OCI-M2 (cell line): ENCODE measurements at regions not wholly inside any gene's neighbourhood (a gene's known extent, or its start where the extent isn't known, plus 50 kb on each side); places are given as distances from the start of the nearest gene placed in this dataset.
"Not testable (repeated sequence)": the region's sequence is repeated elsewhere in the genome, so short reads cannot be mapped to it uniquely, and the experiment has no call there.

Source experiments
- DNase-seq: peaks from one replicate; lab custom pipeline; 2025; ENCODE audit not compliant: unreplicated experiment; lab: John Stamatoyannopoulos, UW

DNA sequence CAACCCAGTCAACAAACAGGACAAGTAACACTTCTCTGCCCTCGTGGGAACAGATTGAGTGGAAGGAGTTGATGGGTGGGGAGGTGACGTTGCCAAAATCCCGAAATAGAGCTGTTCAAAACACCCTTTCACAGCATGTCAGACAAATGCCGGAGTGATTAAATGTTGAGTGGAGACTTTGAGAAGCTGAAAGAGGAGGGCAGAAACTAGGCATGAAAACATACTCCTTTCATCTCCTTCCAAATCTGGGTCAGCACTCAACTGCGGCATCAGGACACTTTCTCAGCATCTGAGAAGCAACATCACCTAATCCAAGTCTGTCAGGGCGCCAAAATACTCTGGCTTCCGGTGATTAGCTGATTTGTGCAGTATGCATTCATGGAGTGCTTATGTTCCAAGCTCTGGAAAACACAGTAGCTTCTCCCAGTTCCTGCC, 51.5 kb upstream of the MRI1 start:
- no peak for DNase-seq

DNA sequence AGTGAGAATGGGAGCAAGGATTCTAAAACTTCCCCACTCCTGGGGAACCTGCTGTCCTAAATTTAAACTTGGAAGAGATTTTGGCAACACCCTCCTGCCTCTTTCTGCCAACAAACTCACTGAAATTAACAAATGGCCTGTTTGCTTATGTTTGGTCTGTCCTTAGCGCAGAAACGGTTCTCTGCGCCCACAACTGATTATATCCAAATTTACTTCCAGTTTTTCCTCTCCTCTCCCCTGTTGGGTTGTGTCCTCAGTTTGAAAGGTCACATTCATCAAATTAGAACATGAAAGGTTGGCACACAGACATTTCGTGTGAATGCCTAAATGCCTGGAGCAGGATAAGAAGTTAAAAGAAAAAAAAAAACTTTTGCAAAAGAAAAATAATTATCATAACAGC, 56.4 kb upstream of the MRI1 start:
- no peak for DNase-seq

DNA sequence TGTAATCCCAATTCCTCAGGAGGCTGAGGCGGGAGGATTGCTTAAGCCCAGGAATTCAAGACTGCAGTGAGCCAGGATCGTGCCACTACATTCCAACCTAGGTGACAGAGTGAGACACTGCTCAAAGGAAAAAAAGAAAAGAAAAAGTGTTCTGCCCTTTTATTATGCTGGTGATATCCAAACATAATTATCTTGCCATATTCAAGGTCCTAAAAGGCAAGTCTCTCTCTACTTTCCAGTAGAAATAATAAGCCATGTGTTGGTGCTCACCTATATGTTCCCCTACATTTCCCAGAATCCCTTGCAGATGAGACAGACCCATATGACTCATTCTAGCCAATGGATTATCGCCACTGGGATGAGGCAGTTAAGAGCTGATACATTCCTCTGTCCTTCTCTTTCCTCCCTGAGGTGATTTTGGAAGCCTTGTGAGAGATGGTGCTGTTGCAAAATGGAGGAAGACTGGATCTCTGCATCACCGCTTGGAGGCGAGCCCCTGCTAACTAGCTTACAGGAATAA, 58.3 kb upstream of the MRI1 start:
- no peak for DNase-seq

DNA sequence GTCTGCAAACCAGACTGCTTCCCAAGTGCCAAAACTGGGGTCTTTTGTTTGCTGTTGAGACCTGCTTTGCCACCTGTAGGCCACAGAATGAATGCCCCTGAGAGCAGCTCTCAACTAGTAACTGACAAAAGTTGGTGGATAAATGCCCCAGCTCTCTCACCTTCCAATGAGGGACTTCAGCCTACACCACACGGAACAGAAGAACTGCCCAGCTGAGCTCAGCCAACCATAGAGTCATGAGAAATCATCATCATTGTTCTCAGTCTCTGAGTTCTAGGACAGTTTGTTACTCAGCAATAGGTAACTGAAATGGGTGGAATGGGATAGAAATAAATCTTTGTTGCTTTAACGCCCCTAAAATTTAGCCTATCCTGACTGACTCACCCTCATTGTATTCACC, 59.1 kb upstream of the MRI1 start:
- no peak for DNase-seq

DNA sequence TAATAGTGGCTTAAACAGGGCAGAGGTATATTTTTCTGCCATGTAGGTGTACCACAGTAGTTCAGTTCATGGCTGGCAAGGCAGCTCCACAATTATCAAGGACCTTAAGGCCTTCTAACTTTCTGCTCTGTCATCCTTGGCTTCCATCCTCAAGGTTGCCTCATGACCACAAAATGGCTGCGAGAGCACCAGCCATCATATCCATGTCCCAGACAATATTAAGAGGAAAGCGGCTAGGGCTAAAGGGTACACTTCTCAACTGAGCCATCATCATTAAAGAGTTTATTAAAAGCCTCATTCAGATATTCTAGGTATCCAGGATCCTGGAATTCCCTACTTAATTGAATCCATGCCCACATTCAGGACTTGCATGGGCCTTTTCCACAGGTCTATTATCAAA, 62.7 kb upstream of the MRI1 start:
- DNase-seq = no peak

DNA sequence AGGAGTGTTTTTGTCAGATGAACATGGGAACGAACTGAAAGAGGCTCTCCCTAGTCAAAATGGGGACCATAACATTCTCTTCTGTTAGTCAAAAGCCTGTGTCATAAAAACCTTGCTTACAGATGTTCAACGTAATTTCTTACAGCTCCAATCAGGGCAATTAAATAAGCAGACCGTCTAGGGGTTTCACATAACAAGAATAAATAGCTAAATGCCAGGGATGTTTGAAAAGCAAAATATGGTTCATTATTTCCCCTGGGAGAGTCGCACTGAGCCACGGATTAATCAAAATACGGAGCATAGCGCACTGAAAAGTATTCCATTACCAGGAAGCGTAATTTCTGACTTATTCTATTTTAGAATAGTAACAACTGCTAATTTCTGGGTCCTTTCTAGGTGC, 63.7 kb upstream of the MRI1 start:
- DNase-seq = no peak

DNA sequence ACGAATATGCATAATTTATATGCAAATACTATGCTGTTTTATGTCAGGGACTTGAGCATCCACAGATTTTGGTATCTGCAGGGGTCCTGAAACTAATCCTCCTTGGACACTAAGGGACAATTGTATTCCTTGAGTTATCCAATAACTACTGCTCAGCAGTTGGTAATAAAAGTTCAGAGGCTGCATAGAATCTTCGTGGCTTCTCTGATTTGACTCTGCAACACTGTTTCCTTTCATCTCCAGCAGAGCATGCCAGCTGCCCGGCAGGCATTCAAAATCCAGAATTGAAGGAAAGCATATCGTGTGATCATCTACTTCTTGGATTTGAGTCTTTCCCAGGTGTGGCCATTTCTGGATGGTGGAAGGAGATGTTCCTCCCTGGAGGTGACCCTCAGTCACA, 64.5 kb upstream of the MRI1 start:
- DNase-seq = no peak

DNA sequence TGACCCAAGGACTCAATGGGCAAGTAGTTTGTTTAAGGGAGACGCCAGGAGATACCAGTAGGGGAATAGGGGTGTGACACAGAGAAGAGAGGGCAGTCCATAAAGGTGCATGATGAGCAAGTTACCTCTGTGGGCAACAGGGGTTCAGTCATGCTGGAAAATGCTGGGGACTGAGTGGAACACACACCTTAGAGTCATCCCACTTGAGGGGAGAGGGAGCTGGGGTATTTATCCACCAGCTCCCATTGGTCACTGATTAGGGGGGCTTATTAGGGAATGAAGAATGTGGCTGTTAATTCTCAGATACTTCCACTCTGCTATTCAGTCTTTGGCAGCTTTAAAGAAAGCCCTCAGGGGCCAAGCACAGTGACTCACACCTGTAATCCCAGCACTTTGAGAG, 67.5 kb upstream of the MRI1 start:
- DNase-seq = no peak

DNA sequence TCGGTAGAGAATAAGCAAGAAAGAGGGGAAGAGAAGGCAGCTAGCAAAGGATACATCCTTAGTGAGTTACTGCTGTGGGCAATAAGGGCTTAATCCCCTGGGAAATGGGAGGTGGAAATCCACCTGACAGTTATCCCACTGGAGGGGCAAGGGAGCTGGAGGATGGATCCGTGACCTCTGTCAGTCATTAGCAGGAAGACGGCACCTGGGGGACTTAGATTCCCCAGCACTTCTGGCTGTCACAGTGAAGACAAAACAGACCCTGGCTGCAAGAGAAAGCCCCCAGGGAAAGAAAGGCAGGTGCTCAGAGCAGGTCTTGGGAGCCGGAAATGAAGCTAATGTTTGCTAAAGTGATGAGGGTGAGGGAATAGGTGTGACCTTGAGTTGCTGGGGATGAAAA, 70.4 kb upstream of the MRI1 start:
- DNase-seq = no peak

DNA sequence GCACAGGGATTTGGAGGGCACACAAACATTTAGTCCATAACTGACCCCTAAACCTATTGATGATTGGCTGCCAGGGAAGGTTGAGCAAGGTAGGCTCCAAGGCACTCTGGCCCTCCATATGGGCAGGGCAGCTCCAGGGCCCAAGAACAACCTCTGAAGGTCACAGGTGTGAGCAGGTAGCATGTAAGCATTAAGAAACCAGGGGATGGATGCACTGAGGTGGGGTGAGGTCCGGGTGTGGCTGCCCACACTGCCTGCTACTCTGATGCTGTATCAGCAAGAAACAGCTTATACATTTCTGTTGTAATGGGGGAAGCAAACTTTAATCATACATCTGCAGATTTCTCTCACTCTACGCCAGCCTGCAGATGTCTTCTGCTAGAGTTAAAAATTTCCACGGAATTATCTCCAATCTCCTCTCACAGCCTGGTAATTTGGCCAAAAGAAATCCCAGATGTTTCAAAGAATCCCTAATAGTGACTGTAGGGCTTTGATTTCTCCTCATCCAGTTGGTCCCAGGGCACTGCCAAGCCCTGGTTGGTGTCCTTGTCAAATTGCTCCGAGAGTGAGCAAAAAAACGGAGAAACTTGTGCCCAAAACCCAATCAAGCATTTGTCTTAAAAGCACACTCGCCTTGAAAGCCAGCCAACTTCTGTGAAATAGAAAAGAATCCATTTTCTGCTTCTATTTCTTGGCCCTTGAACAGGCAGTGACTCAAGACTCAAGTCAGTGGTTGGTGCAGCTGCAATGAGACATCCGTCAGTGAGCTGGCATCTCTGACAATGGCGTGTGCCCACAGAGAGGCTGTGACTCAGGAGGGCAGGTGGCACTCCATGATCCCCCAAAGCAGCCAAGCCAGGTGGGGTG, 72.5 kb upstream of the MRI1 start:
- DNase-seq = no peak

DNA sequence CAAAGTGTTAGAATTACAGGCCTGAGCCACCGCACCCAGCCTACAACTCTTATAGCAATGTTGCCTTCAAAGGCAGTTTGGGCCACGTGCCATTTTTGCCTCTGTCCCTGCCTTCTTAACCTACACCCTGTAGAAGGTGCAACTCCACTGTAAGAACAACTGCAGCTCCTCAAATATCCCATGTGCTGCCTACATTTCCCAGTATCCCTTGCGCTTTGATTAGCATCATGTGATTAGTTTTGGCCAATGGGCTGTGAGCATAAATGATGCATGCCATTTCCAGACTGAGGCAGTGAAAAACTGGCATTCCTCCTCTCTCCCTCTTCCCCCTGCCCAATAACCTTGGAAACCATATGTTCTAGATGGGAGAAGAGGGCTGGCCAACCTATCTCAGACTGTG, 75.2 kb upstream of the MRI1 start:
- DNase-seq = no peak

DNA sequence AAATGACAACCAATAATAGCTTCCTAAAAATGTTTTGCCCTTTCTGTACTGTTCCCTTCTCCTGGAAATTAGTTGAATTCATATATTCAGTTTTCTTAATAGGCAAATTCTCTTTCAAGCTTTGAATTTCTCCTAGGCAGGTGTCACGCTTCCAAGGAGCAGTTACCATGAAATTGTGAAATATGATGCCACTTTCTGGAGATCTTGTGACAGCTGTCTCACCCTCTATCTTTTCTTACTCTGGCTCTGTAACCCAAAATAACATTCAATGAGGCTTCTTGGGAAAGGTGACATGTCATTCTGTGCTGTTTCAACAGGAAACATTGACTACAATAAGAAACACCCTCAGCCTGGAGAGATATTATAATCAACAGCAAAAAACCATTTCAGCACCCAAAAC, 80.3 kb upstream of the MRI1 start:
- DNase-seq = no peak

DNA sequence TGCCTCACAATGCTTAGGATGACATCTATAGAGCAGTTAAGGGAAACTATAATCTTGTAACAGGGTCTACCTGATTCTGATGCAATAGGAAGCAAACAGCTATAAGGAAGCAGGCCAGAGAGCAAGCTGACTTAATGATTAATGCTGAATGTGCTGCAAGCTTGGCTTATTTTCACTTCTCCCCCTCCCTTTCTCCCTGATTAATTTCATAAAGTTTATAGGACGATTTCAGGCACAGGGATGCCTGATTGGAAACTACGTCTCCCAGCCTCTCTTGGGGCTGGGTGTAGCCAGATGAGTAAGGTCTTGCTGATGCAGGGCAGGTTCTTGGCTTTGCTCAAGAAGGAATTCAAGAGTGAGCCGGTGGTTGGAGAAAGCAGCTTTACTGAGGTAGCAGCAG, 82.8 kb upstream of the MRI1 start:
- no peak for DNase-seq

DNA sequence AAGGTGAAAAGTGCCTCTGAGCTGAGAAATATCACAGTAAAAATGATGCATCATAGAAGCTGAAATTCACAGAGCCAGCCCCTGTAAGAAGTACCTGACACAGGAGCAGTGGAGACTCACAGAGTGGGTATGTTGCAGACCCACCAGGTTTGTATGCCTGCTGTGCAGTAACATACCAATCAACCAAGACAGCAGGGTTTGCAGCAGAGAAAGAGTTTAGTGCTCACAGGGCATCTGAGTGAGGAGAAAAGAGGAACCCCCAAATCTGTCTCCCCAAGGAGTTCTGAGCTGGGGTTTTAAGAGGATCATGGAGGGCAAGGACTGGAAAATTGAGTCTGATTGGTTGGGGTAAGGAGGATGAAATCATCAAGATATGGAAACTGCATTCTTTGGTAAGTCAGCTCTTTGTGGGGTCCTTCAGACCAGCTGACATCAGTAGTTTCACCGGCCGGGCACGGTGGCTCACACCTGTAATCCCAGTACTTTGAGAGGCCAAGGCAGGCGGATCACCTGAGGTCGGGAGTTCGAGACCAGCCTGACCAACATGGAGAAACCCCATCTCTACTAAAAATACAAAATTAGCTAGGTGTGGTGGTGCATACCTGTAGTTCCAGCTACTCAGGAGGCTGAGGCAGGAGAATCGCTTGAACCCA, 83.5 kb upstream of the MRI1 start:
- not testable (repeated sequence) for DNase-seq

DNA sequence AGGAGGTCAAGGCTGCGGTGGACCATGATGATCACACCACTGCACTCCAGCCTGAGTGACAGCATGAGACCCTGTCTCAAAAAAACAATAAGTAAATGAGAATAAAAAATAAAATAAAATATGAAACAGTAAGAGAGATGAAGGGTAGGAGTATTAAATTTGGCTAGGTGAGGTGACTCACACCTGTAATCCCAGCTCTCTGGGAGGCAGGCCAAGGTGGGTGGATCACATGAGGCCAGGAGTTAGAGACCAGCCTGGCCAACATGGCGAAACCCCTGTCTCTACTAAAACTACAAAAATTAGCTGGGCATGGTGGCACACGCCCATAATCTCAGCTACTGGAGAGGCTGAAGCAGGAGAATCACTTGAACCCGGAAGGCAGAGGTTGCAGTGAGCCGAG, 87.4 kb upstream of the MRI1 start:
- not testable (repeated sequence) for DNase-seq

DNA sequence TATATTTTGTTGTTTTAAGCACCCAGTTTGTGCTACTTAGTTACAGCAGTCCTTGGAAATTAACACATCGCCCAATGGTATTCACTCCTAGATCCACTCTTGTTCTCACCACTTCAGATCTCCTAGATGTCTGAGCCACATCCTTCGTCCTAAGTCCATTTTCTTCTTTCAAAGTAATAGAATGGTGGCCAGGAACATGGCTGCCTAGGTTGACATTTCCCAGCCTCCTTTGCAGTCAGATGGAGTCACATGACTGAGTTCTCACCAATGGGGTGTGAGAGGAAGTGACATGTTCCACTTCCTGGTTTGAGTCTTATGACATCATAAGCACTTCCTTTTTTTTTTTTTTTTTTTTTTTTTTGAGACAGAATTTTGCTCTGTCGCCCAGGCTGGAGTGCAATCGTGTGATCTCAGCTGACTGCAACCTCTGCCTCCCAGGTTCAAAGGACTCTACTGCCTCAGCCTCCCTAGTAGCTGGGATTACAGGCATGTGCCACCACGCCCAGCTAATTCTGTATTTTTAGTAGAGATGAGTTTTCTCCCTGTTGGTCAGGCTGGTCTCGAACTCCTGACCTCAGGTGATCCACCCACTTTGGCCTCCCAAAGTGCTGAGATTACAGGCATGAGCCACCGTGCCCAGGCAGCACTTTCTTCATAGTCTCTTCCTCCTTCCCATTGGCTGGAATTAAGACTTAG, 91.7 kb upstream of the MRI1 start:
- not testable (repeated sequence) for DNase-seq

DNA sequence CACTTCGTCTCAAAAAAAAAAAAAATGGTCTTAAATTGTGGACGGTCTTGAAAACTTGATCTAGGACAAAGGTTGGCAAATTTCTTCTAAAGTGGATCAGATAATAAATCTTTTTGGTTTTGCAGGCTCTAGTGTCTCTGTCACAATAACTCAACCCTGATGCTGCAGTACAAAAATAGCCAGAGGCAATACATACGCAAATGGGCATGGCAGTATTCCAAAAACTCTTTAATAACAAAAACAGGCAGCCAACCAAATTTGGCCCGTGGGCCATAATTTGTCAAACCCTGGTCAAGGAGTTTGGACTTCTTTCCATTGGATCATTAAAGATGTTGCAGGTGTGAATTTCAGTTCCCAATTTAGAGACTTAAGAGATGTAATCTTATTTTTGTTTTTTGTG, 93.5 kb upstream of the MRI1 start:
- no peak for DNase-seq

DNA sequence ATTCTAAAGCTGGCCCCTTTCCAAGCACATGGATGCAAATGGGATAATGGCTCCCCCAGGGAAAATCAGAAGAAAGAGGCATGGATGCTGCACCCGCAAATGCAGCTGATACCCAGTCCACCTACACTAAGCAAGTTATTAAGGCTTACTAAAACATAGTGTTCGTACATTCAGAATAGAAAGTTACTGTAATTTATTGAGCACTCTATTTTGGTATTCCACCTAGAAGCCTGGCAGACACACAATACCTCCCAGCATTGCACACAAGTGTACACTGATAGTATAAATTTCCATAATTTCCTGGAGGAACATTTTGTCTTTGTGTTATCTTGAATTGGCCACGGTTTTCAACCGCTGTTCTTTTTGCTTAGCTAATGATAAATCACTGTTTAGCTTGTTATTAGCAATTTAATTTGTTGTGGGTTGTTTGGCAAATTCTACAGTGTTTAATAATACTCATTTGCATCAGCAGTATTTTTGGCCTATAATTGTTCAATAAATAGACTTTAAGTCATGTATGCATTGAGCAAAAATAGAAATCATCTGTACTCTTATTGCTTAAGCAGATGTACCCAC, 94.5 kb upstream of the MRI1 start:
- DNase-seq = no peak

DNA sequence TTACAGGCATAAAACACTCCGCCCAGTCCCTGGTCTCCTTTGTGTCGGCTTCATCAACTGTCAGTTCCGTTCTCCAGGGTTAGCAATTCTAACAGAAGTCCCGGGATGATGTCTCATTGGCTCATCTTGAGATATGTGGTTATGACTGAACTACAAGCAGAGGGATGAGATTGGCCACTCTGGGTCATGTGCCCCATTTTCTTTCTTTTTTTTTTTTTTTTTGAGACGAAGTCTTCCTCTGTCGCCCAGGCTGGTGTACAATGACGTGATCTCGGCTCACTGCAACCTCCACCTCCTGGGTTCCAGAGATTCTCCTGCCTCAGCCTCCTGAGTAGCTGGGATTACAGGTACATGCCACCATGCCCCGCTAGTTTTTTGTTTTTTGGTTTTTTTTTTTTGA, 95.4 kb upstream of the MRI1 start:
- no peak for DNase-seq

DNA sequence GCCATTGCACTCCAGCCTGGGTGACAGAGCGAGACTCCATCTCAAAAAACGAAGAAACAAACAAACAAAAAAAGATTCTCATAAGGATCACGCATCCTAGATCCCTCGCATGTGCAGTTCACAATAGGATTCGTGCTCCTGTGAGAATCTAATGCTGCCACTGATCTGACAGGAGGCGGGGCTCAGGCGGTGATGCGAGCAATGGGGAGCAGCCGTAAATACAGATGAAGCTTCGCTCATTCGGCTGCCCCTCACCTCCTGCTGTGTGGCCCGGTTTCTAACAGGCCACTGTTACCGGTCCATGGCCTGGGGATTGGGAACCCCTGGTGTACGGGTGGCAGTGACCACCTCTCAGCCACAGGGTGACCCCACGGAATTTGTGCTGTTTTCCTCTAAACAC, 98.2 kb upstream of the MRI1 start:
- DNase-seq = no peak

DNA sequence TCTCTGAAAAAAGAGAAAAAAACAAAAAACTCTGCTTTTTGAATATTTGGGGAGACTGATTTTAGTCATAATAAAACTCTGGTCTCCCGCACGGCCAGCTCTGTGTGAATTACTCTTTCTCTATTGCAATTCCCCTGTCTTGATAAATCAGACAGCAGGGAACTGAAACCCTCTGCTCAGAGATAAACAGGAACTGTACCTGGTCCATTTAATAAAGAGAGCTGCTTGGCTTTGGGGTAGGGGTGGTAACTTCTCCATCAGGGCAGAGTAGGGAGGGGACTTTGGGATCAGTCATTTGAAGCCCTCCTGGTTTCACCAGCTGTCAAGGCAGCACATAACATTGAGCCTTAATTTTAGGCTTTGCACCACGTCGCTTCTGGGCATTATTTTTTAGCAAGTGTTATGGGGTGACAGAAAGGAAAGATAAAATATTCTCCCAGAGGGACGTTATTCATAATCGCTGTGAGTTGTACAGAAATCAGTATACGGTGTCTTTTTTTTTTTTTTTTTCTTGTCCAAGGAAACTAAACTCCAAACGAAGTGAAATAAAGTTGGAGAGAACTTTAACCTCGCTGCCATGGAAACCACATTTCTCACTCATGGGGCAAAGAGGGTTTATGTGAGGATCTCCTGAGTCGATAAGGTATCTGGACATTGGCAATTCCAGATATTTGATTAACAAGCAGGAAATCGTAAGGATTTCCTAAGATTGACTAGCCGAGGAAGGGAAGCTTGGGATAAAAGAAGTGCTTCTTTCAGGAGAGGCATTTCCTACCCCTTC, 99.0 kb upstream of the MRI1 start:
- DNase-seq = no peak
